ENCODE measurements at regions not wholly inside any gene's neighbourhood (a gene's known extent, or its start where the extent isn't known, plus 50 kb on each side); places are given as distances from the start of the nearest gene placed in this dataset.

- Histone ChIP-seq H3K9me3 (no peaks in the 10 kb centered on the region), H3K4me1 (no peaks in the 10 kb centered on the region), H3K4me3 (no peak overlapping the region), H3K27me3 (no peaks in the 10 kb centered on the region), H3K36me3 (ENCODE audit: low read depth, missing control alignments) (no peaks in the 10 kb centered on the region), H3K27ac (peak overlapping the region in 1 of 2 donors; percentile 43)
- TF ChIP-seq POLR2A (IDR thresholded peaks at IDR 0.05) = no peak
- TF ChIP-seq CTCF (IDR thresholded peaks at IDR 0.05) = no peak
- WGBS, 2 donors = 59 to 67% methylated on average over 4 of the region's 4 CpGs
- no peak for DNase-seq
- intact Hi-C loops (cut with DNase I; ENCODE audit: low total_unique reads) = no loop called here
Observed at GRCh38 chr6:159506048-159506447, 187.0 kb downstream of the SOD2 start.

DNA sequence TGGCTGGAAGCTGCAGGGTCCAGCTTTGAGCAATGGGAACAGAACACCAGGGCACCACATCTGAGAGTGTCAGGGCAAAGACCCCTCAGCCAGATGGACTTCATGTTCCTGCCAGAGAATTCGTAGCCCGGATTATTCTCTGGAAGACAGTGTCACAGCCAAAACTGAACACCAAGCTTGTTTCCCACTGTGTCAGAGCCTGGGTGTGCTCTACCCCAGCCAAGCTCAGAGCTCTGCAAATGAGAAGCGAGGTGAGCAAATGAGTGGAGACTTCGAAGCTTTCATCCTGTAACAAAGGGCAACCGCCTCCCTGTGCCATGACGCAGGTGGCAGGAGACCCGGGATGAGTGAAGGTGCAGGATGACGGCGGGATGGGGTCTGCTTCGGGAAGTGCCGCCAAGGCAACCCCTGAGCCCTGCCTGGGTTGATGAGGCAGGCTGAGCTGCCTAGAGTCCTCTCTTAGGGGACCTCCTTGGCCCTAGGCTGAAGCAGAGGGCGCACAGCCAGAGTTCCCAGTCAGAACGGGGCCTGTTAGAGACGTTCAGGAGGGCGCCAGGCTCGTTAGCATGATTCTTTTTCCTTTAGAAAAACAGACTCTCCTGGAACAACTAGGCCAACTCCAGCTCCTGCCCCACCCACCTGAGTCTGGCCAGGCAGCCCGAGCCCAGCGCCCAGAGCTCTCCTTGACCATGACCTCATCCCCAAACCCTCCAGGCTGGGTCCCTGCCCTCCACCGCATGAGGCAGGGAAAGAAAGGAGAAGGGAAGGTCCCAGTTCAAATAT lies 187.7 kb downstream of the SOD2 start:
- intact Hi-C loops (cut with DNase I; ENCODE audit: low total_unique reads) = no loop called here
- Histone ChIP-seq H3K36me3 (ENCODE audit: low read depth, missing control alignments) (no peaks in the 10 kb centered on the region), H3K4me3 (no peak overlapping the region), H3K27ac (peak overlapping the region in 1 of 2 donors; percentile 43), H3K9me3 (no peaks in the 10 kb centered on the region), H3K27me3 (no peaks in the 10 kb centered on the region), H3K4me1 (no peaks in the 10 kb centered on the region)
- TF ChIP-seq CTCF (IDR thresholded peaks at IDR 0.05) = no peak
- TF ChIP-seq POLR2A (IDR thresholded peaks at IDR 0.05) = no peak
- 68 to 70% methylated on average over 15 to 19 of the region's 19 CpGs for WGBS, 2 donors
- peak; percentile 55 for DNase-seq

GRCh38 chr6:159501558-159501957 lies 191.5 kb downstream of the SOD2 start:
- Histone ChIP-seq H3K4me3 (no peak overlapping the region), H3K27ac (no peak overlapping the region), H3K27me3 (no peaks in the 10 kb centered on the region), H3K9me3 (no peaks in the 10 kb centered on the region), H3K4me1 (no peaks in the 10 kb centered on the region), H3K36me3 (ENCODE audit: low read depth, missing control alignments) (no peaks in the 10 kb centered on the region)
- TF ChIP-seq POLR2A (IDR thresholded peaks at IDR 0.05) = no peak
- TF ChIP-seq CTCF (IDR thresholded peaks at IDR 0.05) = no peak
- no peak for DNase-seq
- intact Hi-C loops (cut with DNase I; ENCODE audit: low total_unique reads) = no loop called here

GRCh38 chr6:159499034-159499433 lies 194.0 kb downstream of the SOD2 start:
- Histone ChIP-seq H3K4me1 (no peaks in the 10 kb centered on the region), H3K36me3 (ENCODE audit: low read depth, missing control alignments) (no peaks in the 10 kb centered on the region), H3K27ac (no peak overlapping the region), H3K4me3 (no peak overlapping the region), H3K9me3 (no peaks in the 10 kb centered on the region), H3K27me3 (no peaks in the 10 kb centered on the region)
- TF ChIP-seq POLR2A (IDR thresholded peaks at IDR 0.05) = no peak
- no peak for TF ChIP-seq CTCF (IDR thresholded peaks at IDR 0.05)
- intact Hi-C loops (cut with DNase I; ENCODE audit: low total_unique reads) = no loop called here
- WGBS, 2 donors = 67 to 68% methylated on average over 3 of the region's 3 CpGs
- DNase-seq = no peak

- H3K27me3 ChIP-seq = no peaks in the 10 kb centered on the region
- H3K36me3 ChIP-seq (ENCODE audit: low read depth, missing control alignments) = no peaks in the 10 kb centered on the region
- DNase-seq = no peak
- H3K4me3 ChIP-seq = no peak overlapping the region
- no peak overlapping the region for H3K27ac ChIP-seq
- intact Hi-C loops (cut with DNase I; ENCODE audit: low total_unique reads) = no loop called here
- no peaks in the 10 kb centered on the region for H3K9me3 ChIP-seq
- no peaks in the 10 kb centered on the region for H3K4me1 ChIP-seq
- WGBS, 2 donors = 74 to 80% methylated on average over 5 of the region's 5 CpGs
- TF ChIP-seq CTCF (IDR thresholded peaks at IDR 0.05) (no peak), POLR2A (IDR thresholded peaks at IDR 0.05) (no peak)
Observed at GRCh38 chr6:159494586-159494972, 198.5 kb downstream of the SOD2 start.
